ENCODE measurements at regions not wholly inside any gene's neighbourhood (a gene's known extent, or its start where the extent isn't known, plus 50 kb on each side); places are given as distances from the start of the nearest gene placed in this dataset.

DNA sequence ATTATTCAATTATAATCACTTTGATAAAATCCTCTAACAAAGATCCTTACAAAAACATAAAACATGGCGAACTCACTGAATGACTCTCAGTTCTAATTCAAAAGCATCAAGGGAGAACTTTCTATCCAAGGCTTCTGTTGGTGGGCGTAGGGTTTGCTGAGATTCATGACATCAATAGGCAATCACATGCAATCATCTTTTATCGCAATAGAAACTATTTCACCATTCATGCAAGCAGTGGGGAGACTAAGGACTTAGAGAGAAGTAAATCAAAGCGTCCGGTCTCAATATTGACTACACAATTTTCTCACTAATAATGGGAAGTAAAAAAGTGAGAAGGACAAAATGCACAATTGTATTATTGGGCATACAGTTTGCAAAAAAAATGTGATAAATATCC, 168.7 kb downstream of the SCG2 start:
- H3K27me3 ChIP-seq (ENCODE audit: control insufficient read depth in 4 of 4, insufficient read depth in 4 of 4, low read length in 3 of 4) = no peaks in the 10 kb centered on the region
- no peak overlapping the region for H3K9ac ChIP-seq (ENCODE audit: low read depth in 1 of 2, low read length in 2 of 2)
- DNase-seq (ENCODE audit: low spot score) = no peak
- no peaks in the 10 kb centered on the region for H3K9me3 ChIP-seq (ENCODE audit: control insufficient read depth in 4 of 4, low read length in 3 of 4)
- H3K36me3 ChIP-seq (ENCODE audit: control insufficient read depth in 4 of 4, insufficient read depth in 3 of 4, low read depth in 1 of 4, low read length in 3 of 4) = no peaks in the 10 kb centered on the region
- no peaks in the 10 kb centered on the region for H3K4me1 ChIP-seq (ENCODE audit: control insufficient read depth in 4 of 4, insufficient read depth in 4 of 4, low read length in 3 of 4)
- no peak overlapping the region for H3K27ac ChIP-seq (ENCODE audit: low read depth in 1 of 2, low read length in 2 of 2)
- no peak for TF ChIP-seq NR2F2 (IDR thresholded peaks at IDR 0.05)
- no peak for TF ChIP-seq GABPA (IDR thresholded peaks at IDR 0.05 in 1 of 2, conservative IDR thresholded peaks at IDR 0.05 in 1 of 2)
- no peak for TF ChIP-seq JUND (IDR thresholded peaks at IDR 0.05)
- no peak for TF ChIP-seq HNF4A (conservative IDR thresholded peaks at IDR 0.05)
- TF ChIP-seq, protein P1, sequence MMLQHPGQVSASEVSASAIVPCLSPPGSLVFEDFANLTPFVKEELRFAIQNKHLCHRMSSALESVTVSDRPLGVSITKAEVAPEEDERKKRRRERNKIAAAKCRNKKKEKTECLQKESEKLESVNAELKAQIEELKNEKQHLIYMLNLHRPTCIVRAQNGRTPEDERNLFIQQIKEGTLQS (IDR thresholded peaks at IDR 0.05) = no peak
- no peak for TF ChIP-seq FOXA1 (IDR thresholded peaks at IDR 0.05)
- TF ChIP-seq, protein P2, sequence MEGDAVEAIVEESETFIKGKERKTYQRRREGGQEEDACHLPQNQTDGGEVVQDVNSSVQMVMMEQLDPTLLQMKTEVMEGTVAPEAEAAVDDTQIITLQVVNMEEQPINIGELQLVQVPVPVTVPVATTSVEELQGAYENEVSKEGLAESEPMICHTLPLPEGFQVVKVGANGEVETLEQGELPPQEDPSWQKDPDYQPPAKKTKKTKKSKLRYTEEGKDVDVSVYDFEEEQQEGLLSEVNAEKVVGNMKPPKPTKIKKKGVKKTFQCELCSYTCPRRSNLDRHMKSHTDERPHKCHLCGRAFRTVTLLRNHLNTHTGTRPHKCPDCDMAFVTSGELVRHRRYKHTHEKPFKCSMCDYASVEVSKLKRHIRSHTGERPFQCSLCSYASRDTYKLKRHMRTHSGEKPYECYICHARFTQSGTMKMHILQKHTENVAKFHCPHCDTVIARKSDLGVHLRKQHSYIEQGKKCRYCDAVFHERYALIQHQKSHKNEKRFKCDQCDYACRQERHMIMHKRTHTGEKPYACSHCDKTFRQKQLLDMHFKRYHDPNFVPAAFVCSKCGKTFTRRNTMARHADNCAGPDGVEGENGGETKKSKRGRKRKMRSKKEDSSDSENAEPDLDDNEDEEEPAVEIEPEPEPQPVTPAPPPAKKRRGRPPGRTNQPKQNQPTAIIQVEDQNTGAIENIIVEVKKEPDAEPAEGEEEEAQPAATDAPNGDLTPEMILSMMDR (IDR thresholded peaks at IDR 0.05; ENCODE audit: low read depth, low read length, missing input control) = no peak
- no peak for TF ChIP-seq YY1 (IDR thresholded peaks at IDR 0.05)
- no peak for TF ChIP-seq HNF4G (IDR thresholded peaks at IDR 0.05)
- TF ChIP-seq EGR1 (IDR thresholded peaks at IDR 0.05; ENCODE audit: low read depth in 2 of 2) = no peak
- no peak for TF ChIP-seq RAD21 (IDR thresholded peaks at IDR 0.05)
- TF ChIP-seq, protein P3, sequence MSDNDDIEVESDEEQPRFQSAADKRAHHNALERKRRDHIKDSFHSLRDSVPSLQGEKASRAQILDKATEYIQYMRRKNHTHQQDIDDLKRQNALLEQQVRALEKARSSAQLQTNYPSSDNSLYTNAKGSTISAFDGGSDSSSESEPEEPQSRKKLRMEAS (IDR thresholded peaks at IDR 0.05) = no peak
- TF ChIP-seq SP1 (IDR thresholded peaks at IDR 0.05) = no peak
- 82% methylated on average over 5 of the region's 5 CpGs for WGBS
- H3K4me3 ChIP-seq (ENCODE audit: low read depth in 1 of 3, low read length in 3 of 3) = no peak overlapping the region

DNA sequence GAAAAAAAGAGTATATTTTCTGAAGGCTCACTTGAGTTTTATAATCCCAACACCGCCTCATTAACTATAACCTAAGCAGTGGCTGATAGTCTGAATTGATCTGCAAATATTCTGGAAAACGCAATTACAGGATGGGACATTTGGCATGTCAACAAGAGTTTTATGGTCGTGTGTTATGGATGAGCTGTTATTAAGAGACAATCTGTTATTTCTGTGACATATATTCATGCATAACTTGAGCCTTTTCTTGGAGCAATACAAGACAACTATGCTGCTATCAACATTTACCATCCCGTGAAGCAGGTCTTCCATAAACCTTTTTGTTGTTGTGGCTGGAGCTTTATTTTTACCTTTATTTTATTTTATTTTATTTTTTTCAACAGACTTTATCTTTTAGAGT, 164.4 kb downstream of the SCG2 start:
- no peak overlapping the region for H3K4me3 ChIP-seq (ENCODE audit: low read depth in 1 of 3, low read length in 3 of 3)
- no peaks in the 10 kb centered on the region for H3K36me3 ChIP-seq (ENCODE audit: control insufficient read depth in 4 of 4, insufficient read depth in 3 of 4, low read depth in 1 of 4, low read length in 3 of 4)
- no peak overlapping the region for H3K27ac ChIP-seq (ENCODE audit: low read depth in 1 of 2, low read length in 2 of 2)
- no peak overlapping the region for H3K9ac ChIP-seq (ENCODE audit: low read depth in 1 of 2, low read length in 2 of 2)
- DNase-seq (ENCODE audit: low spot score) = no peak
- H3K27me3 ChIP-seq (ENCODE audit: control insufficient read depth in 4 of 4, insufficient read depth in 4 of 4, low read length in 3 of 4) = no peaks in the 10 kb centered on the region
- no peaks in the 10 kb centered on the region for H3K4me1 ChIP-seq (ENCODE audit: control insufficient read depth in 4 of 4, insufficient read depth in 4 of 4, low read length in 3 of 4)
- WGBS = 73% methylated on average over 4 of the region's 4 CpGs
- H3K9me3 ChIP-seq (ENCODE audit: control insufficient read depth in 4 of 4, low read length in 3 of 4) = no peaks in the 10 kb centered on the region
- TF ChIP-seq, protein P4, sequence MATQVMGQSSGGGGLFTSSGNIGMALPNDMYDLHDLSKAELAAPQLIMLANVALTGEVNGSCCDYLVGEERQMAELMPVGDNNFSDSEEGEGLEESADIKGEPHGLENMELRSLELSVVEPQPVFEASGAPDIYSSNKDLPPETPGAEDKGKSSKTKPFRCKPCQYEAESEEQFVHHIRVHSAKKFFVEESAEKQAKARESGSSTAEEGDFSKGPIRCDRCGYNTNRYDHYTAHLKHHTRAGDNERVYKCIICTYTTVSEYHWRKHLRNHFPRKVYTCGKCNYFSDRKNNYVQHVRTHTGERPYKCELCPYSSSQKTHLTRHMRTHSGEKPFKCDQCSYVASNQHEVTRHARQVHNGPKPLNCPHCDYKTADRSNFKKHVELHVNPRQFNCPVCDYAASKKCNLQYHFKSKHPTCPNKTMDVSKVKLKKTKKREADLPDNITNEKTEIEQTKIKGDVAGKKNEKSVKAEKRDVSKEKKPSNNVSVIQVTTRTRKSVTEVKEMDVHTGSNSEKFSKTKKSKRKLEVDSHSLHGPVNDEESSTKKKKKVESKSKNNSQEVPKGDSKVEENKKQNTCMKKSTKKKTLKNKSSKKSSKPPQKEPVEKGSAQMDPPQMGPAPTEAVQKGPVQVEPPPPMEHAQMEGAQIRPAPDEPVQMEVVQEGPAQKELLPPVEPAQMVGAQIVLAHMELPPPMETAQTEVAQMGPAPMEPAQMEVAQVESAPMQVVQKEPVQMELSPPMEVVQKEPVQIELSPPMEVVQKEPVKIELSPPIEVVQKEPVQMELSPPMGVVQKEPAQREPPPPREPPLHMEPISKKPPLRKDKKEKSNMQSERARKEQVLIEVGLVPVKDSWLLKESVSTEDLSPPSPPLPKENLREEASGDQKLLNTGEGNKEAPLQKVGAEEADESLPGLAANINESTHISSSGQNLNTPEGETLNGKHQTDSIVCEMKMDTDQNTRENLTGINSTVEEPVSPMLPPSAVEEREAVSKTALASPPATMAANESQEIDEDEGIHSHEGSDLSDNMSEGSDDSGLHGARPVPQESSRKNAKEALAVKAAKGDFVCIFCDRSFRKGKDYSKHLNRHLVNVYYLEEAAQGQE (IDR thresholded peaks at IDR 0.05) = no peak
- TF ChIP-seq SP1 (IDR thresholded peaks at IDR 0.05) = no peak
- TF ChIP-seq HNF4A (conservative IDR thresholded peaks at IDR 0.05) = no peak
- TF ChIP-seq, protein P3 (IDR thresholded peaks at IDR 0.05) = no peak
- no peak for TF ChIP-seq TAF1 (conservative IDR thresholded peaks at IDR 0.05)
- no peak for TF ChIP-seq NR2F2 (IDR thresholded peaks at IDR 0.05)
- TF ChIP-seq JUND (IDR thresholded peaks at IDR 0.05) = no peak
- TF ChIP-seq RAD21 (IDR thresholded peaks at IDR 0.05) = no peak
- no peak for TF ChIP-seq YY1 (IDR thresholded peaks at IDR 0.05)
- TF ChIP-seq EGR1 (IDR thresholded peaks at IDR 0.05; ENCODE audit: low read depth in 2 of 2) = no peak
- TF ChIP-seq HNF4G (IDR thresholded peaks at IDR 0.05) = no peak
- TF ChIP-seq, protein P5, sequence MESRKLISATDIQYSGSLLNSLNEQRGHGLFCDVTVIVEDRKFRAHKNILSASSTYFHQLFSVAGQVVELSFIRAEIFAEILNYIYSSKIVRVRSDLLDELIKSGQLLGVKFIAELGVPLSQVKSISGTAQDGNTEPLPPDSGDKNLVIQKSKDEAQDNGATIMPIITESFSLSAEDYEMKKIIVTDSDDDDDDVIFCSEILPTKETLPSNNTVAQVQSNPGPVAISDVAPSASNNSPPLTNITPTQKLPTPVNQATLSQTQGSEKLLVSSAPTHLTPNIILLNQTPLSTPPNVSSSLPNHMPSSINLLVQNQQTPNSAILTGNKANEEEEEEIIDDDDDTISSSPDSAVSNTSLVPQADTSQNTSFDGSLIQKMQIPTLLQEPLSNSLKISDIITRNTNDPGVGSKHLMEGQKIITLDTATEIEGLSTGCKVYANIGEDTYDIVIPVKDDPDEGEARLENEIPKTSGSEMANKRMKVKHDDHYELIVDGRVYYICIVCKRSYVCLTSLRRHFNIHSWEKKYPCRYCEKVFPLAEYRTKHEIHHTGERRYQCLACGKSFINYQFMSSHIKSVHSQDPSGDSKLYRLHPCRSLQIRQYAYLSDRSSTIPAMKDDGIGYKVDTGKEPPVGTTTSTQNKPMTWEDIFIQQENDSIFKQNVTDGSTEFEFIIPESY (IDR thresholded peaks at IDR 0.05) = no peak
- TF ChIP-seq RXRA (IDR thresholded peaks at IDR 0.05) = no peak
- no peak for TF ChIP-seq FOXA1 (IDR thresholded peaks at IDR 0.05)
- no peak for TF ChIP-seq GABPA (IDR thresholded peaks at IDR 0.05 in 1 of 2, conservative IDR thresholded peaks at IDR 0.05 in 1 of 2)

Measured in liver (tissue), 8 donors.